GM18858 (cell line): ENCODE measurements at regions not wholly inside any gene's neighbourhood (a gene's known extent, or its start where the extent isn't known, plus 50 kb on each side); places are given as distances from the start of the nearest gene placed in this dataset.

Experiments used
- ATAC-seq: cut with Tn5 transposase; IDR thresholded peaks from one replicate; pipeline ENCODE4 v1.9.1; 2021; ENCODE audit not compliant: unreplicated experiment

GRCh38 chr16:86447228-86447627 lies 63.1 kb upstream of the FOXF1 start:
- no peak for ATAC-seq

- no peak for ATAC-seq
These were observed 61.9 kb upstream of the FOXF1 start for GRCh38 chr16:86448306-86448890.

GRCh38 chr16:86449446-86450095 lies 60.8 kb upstream of the FOXF1 start:
- ATAC-seq, result no peak

GRCh38 chr16:86450691-86451090 lies 59.6 kb upstream of the FOXF1 start:
- ATAC-seq, result no peak

- no peak for ATAC-seq
These were observed 57.9 kb upstream of the FOXF1 start for GRCh38 chr16:86452451-86452850.

GRCh38 chr16:86455116-86455515 lies 55.2 kb upstream of the FOXF1 start:
- ATAC-seq, result no peak

GRCh38 chr16:86455640-86456039 lies 54.7 kb upstream of the FOXF1 start:
- ATAC-seq, result no peak

- no peak for ATAC-seq
These were observed 52.7 kb upstream of the FOXF1 start for GRCh38 chr16:86457501-86458148.

GRCh38 chr16:86458149-86458777 lies 52.1 kb upstream of the FOXF1 start:
- ATAC-seq, result no peak

- no peak for ATAC-seq
These were observed 51.1 kb upstream of the FOXF1 start for GRCh38 chr16:86459266-86459665.
